Iris pigment epithelial cell (primary cell): ENCODE measurements at regions not wholly inside any gene's neighbourhood (a gene's known extent, or its start where the extent isn't known, plus 50 kb on each side); places are given as distances from the start of the nearest gene placed in this dataset.

Source experiments
- DNase-seq: peaks from one replicate; pipeline ENCODE4 v3.0.0-alpha.2; 2011; ENCODE audit warnings: low read depth

- no peak for DNase-seq
Measured at GRCh38 chr9:82552784-82553183, 510.2 kb downstream of the RASEF start.

GRCh38 chr9:82553654-82554366 lies 509.1 kb downstream of the RASEF start:
- DNase-seq = peak; percentile 5

- no peak for DNase-seq
Measured at GRCh38 chr9:82554381-82554780, 508.6 kb downstream of the RASEF start.

- no peak for DNase-seq
Measured at GRCh38 chr9:82555031-82555430, 507.9 kb downstream of the RASEF start.

GRCh38 chr9:82555431-82556051 lies 507.4 kb downstream of the RASEF start:
- DNase-seq = no peak

GRCh38 chr9:82558346-82558745 lies 504.6 kb downstream of the RASEF start:
- no peak for DNase-seq

- DNase-seq = peak; percentile 27
Measured at GRCh38 chr9:82558855-82559630, 503.9 kb downstream of the RASEF start.

- DNase-seq = no peak
Measured at GRCh38 chr9:82560036-82560435, 502.9 kb downstream of the RASEF start.

- DNase-seq = no peak
Measured at GRCh38 chr9:82560457-82560904, 502.5 kb downstream of the RASEF start.

GRCh38 chr9:82563094-82563493 lies 499.8 kb downstream of the RASEF start:
- DNase-seq = no peak

GRCh38 chr9:82563841-82564240 lies 499.1 kb downstream of the RASEF start:
- DNase-seq = no peak

GRCh38 chr9:82565188-82565969 lies 497.6 kb downstream of the RASEF start:
- DNase-seq = no peak

- DNase-seq = no peak
Measured at GRCh38 chr9:82567953-82568352, 495.0 kb downstream of the RASEF start.

- no peak for DNase-seq
Measured at GRCh38 chr9:82570226-82570625, 492.7 kb downstream of the RASEF start.

- DNase-seq = no peak
Measured at GRCh38 chr9:82571540-82571939, 491.4 kb downstream of the RASEF start.

GRCh38 chr9:82572146-82572545 lies 490.8 kb downstream of the RASEF start:
- DNase-seq = no peak

GRCh38 chr9:82574911-82575310 lies 488.0 kb downstream of the RASEF start:
- no peak for DNase-seq

- no peak for DNase-seq
Measured at GRCh38 chr9:82580921-82581320, 482.0 kb downstream of the RASEF start.

GRCh38 chr9:82581516-82581915 lies 481.4 kb downstream of the RASEF start:
- no peak for DNase-seq

- DNase-seq = no peak
Measured at GRCh38 chr9:82581935-82582334, 481.0 kb downstream of the RASEF start.

GRCh38 chr9:82582693-82583092 lies 480.2 kb downstream of the RASEF start:
- no peak for DNase-seq

GRCh38 chr9:82583524-82583923 lies 479.4 kb downstream of the RASEF start:
- no peak for DNase-seq
